CD14-positive monocyte (primary cell): ENCODE measurements at regions not wholly inside any gene's neighbourhood (a gene's known extent, or its start where the extent isn't known, plus 50 kb on each side); places are given as distances from the start of the nearest gene placed in this dataset.

Experiments used
- DNase-seq, 3 donors: peaks; one replicate each; pipeline ENCODE4 v3.0.0-alpha.2; 2011 to 2022
- H2AFZ ChIP-seq: 2 replicates; pipeline ENCODE4 v1.6.0; 2012; ENCODE audit warnings: mild to moderate bottlenecking, low read depth, low read length, inconsistent platforms; ENCODE audit not compliant: insufficient read depth, poor library complexity, severe bottlenecking
- H3K27ac ChIP-seq, 2 donors: 1 replicate in 1 of 2; 2 replicates in 1 of 2; pipeline ENCODE4 v1.5.1; 2012 to 2013; ENCODE audit warnings: low read length in 2 of 2, control low read depth in 1 of 2, inconsistent platforms in 1 of 2, low read depth in 1 of 2, mild to moderate bottlenecking in 1 of 2
- H3K27me3 ChIP-seq, 2 donors: one replicate each; pipeline versions ENCODE4 v1.6.0 to v1.6.1; 2011 to 2013; ENCODE audit warnings: low read length in 2 of 2; ENCODE audit not compliant: control insufficient read depth in 2 of 2, insufficient read depth in 2 of 2
- H3K36me3 ChIP-seq, 2 donors: replicated peaks in 1 of 2; 1 replicate in 1 of 2; 2 replicates in 1 of 2; pipeline versions ENCODE4 v1.5.1 to v1.6.1; 2012 to 2013; ENCODE audit warnings: low read length in 2 of 2, control low read depth in 1 of 2, inconsistent platforms in 1 of 2, mild to moderate bottlenecking in 1 of 2; ENCODE audit not compliant: insufficient read depth in 2 of 2, control insufficient read depth in 1 of 2
- H3K4me1 ChIP-seq, 2 donors: 1 replicate in 1 of 2; 2 replicates in 1 of 2; pipeline versions ENCODE4 v1.5.1 to v1.6.1; 2012 to 2013; ENCODE audit warnings: low read length in 2 of 2, control low read depth in 1 of 2, inconsistent platforms in 1 of 2, mild to moderate bottlenecking in 1 of 2, moderate library complexity in 1 of 2; ENCODE audit not compliant: insufficient read depth in 2 of 2, control insufficient read depth in 1 of 2
- H3K4me2 ChIP-seq: replicated peaks from 2 replicates; pipeline ENCODE3; 2012; ENCODE audit warnings: low read length, moderate library complexity, mild to moderate bottlenecking; ENCODE audit not compliant: poor library complexity, severe bottlenecking; ENCODE audit errors: extremely low read depth
- H3K4me3 ChIP-seq, 3 experiments: fragments of 200-600 bp in 1 of 3; sonication (generic) in 1 of 3; replicated peaks in 1 of 3; 1 replicate in 2 of 3; 2 replicates in 1 of 3; pipeline ENCODE4 v1.5.1; 2011 to 2013; ENCODE audit warnings: low read length in 3 of 3, mild to moderate bottlenecking in 3 of 3, control low read depth in 2 of 3, low read depth in 2 of 3, inconsistent platforms in 1 of 3, moderate library complexity in 1 of 3
- H3K79me2 ChIP-seq: 2 replicates; pipeline ENCODE4 v1.6.0; 2012; ENCODE audit warnings: mild to moderate bottlenecking, control low read depth, inconsistent platforms, low read length, moderate library complexity; ENCODE audit not compliant: insufficient read depth
- H3K9ac ChIP-seq: 2 replicates; pipeline ENCODE4 v1.6.0; 2017; ENCODE audit warnings: low read length, mild to moderate bottlenecking; ENCODE audit not compliant: insufficient read depth, poor library complexity, severe bottlenecking
- H3K9me3 ChIP-seq, 2 donors: replicated peaks in 1 of 2; 1 replicate in 1 of 2; 2 replicates in 1 of 2; pipeline versions ENCODE4 v1.5.1 to v1.6.1; 2012 to 2013; ENCODE audit warnings: low read length in 2 of 2, control low read depth in 1 of 2; ENCODE audit not compliant: control insufficient read depth in 1 of 2, insufficient read depth in 1 of 2
- H4K20me1 ChIP-seq: 2 replicates; pipeline ENCODE4 v1.6.0; 2012; ENCODE audit warnings: mild to moderate bottlenecking, low read length, control low read depth, moderate library complexity; ENCODE audit not compliant: insufficient read depth
- H3K27ac Mint-ChIP-seq, 7 donors: one replicate each; pipeline ENCODE4 v1.8.0; 2020; ENCODE audit warnings: mild to moderate bottlenecking in 7 of 7, mixed read lengths in 7 of 7, moderate library complexity in 6 of 7, inconsistent platforms in 2 of 7
- H3K27me3 Mint-ChIP-seq, 3 donors: one replicate each; pipeline ENCODE4 v1.8.0; 2021 to 2022; ENCODE audit warnings: low read depth in 3 of 3, mild to moderate bottlenecking in 3 of 3, mixed read lengths in 3 of 3, moderate library complexity in 3 of 3, inconsistent platforms in 1 of 3
- H3K36me3 Mint-ChIP-seq, 2 donors: one replicate each; pipeline ENCODE4 v1.8.0; 2020; ENCODE audit warnings: mixed read lengths in 2 of 2, inconsistent platforms in 1 of 2, mild to moderate bottlenecking in 1 of 2
- H3K4me1 Mint-ChIP-seq: one replicate; pipeline ENCODE4 v1.8.0; 2020; ENCODE audit warnings: mild to moderate bottlenecking, mixed read lengths
- H3K4me3 Mint-ChIP-seq, 2 donors: one replicate each; pipeline ENCODE4 v1.8.0; 2020; ENCODE audit warnings: mild to moderate bottlenecking in 2 of 2, mixed read lengths in 2 of 2, moderate library complexity in 1 of 2
- H3K9me3 Mint-ChIP-seq, 7 donors: one replicate each; pipeline ENCODE4 v1.8.0; 2020 to 2022; ENCODE audit warnings: mixed read lengths in 7 of 7, mild to moderate bottlenecking in 6 of 7, moderate library complexity in 6 of 7, inconsistent platforms in 2 of 7
- WGBS: methylation state at CpG from one replicate; pipeline ENCODE4 v1.1.5; 2013; ENCODE audit warnings: missing lambda C conversion rate; ENCODE audit not compliant: insufficient coverage; 5-methylcytosine and 5-hydroxymethylcytosine counted together
- intact Hi-C, 2 donors: fragments of 100-400 bp; cut with micrococcal nuclease; formaldehyde crosslinking; loops; one replicate each; pipeline versions ENCODE4 v1.15.0 to v1.15.1; 2023
- TF ChIP-seq, protein P1 (sequence below): fragments of 200-600 bp; IDR thresholded peaks from one replicate; pipeline ENCODE4 v1.8.0; 2022; ENCODE audit warnings: antibody characterized with exemption, mild to moderate bottlenecking

DNA sequence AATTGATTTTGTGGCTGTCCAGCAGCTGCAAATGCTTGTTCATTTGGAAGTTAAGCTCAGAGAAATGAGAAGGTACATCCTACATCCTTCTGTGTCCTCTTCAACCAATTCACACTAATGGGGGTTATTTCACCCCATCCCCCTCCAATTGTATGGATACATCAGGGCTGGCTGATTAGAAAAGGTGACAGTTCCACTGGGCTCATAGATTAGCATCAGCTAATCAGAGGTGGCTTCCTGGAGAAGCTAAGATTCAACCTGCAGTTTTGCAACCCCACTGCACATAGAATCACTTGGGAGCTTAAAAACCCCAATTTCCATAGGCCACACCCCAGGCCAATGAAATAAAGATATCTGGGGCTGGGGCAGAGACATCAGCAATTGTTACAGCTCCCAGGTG, 217.7 kb upstream of the TLE3 start:
- H3K4me1 ChIP-seq: peaks cover 13 to 14% of the 10 kb centered on the region in 2 donors
- H3K9me3 Mint-ChIP-seq: no peaks in the 10 kb centered on the region
- H3K36me3 Mint-ChIP-seq: peaks cover 0 to 1% of the 10 kb centered on the region in 2 donors
- no peak overlapping the region for H3K27ac Mint-ChIP-seq
- no peak overlapping the region for H3K9ac ChIP-seq
- H4K20me1 ChIP-seq: no peaks in the 10 kb centered on the region
- H3K79me2 ChIP-seq: no peaks in the 10 kb centered on the region
- no peak overlapping the region for H3K4me3 Mint-ChIP-seq
- intact Hi-C loops: no loop called here
- TF ChIP-seq, protein P1, sequence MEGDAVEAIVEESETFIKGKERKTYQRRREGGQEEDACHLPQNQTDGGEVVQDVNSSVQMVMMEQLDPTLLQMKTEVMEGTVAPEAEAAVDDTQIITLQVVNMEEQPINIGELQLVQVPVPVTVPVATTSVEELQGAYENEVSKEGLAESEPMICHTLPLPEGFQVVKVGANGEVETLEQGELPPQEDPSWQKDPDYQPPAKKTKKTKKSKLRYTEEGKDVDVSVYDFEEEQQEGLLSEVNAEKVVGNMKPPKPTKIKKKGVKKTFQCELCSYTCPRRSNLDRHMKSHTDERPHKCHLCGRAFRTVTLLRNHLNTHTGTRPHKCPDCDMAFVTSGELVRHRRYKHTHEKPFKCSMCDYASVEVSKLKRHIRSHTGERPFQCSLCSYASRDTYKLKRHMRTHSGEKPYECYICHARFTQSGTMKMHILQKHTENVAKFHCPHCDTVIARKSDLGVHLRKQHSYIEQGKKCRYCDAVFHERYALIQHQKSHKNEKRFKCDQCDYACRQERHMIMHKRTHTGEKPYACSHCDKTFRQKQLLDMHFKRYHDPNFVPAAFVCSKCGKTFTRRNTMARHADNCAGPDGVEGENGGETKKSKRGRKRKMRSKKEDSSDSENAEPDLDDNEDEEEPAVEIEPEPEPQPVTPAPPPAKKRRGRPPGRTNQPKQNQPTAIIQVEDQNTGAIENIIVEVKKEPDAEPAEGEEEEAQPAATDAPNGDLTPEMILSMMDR: no peak
- H3K9me3 ChIP-seq: no peaks in the 10 kb centered on the region
- no peak overlapping the region for H3K4me2 ChIP-seq
- H3K27me3 ChIP-seq: peaks cover 0 to 3% of the 10 kb centered on the region in 2 donors
- H3K36me3 ChIP-seq: no peaks in the 10 kb centered on the region
- H3K27me3 Mint-ChIP-seq: peaks cover 1 to 6% (median 1%) of the 10 kb centered on the region in 3 donors
- no peak overlapping the region for H3K4me3 ChIP-seq
- no peak for DNase-seq
- H3K4me1 Mint-ChIP-seq: peaks cover 21% of the 10 kb centered on the region
- H2AFZ ChIP-seq: no peak overlapping the region
- no peak overlapping the region for H3K27ac ChIP-seq

DNA sequence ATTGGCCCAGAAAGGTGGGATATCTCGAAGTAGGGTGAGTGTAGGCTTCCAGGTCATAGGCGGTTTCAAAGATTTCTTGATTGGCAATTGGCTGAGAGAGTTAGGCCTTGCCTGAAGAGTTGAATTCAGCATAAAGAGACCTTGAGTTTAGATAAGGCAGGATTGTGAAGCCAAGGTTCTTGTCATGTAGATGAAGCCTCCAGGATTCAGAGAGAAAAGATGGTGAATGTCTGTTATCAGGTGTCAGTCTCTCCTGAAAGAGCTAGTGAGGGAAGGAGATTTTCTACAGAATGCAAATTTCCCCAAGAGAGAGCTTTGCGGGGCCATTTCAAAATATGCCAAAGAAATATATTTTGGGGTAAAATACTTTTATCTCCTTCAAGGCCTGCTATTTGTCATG, 217.0 kb upstream of the TLE3 start:
- no peak for DNase-seq
- Histone ChIP-seq H3K27ac (no peak overlapping the region), H3K4me3 (no peak overlapping the region), H3K9ac (no peak overlapping the region), H4K20me1 (no peaks in the 10 kb centered on the region), H3K36me3 (no peaks in the 10 kb centered on the region), H3K4me2 (no peak overlapping the region), H3K9me3 (no peaks in the 10 kb centered on the region), H3K27me3 (peaks cover 0 to 3% of the 10 kb centered on the region in 2 donors), H3K4me1 (peaks cover 6 to 7% of the 10 kb centered on the region in 2 donors), H2AFZ (no peak overlapping the region), H3K79me2 (no peaks in the 10 kb centered on the region)
- WGBS: 100% methylated on average over 1 of the region's 3 CpGs
- peaks cover 1 to 6% (median 2%) of the 10 kb centered on the region in 3 donors for H3K27me3 Mint-ChIP-seq
- peaks cover 14% of the 10 kb centered on the region for H3K4me1 Mint-ChIP-seq
- no peaks in the 10 kb centered on the region for H3K9me3 Mint-ChIP-seq
- TF ChIP-seq, protein P1: no peak
- H3K4me3 Mint-ChIP-seq: no peak overlapping the region
- intact Hi-C loops: no loop called here
- no peak overlapping the region for H3K27ac Mint-ChIP-seq
- H3K36me3 Mint-ChIP-seq: peaks cover 0 to 1% of the 10 kb centered on the region in 2 donors
